Dendritic cell treated with granulocyte-macrophage colony-stimulating factor and Interleukin-4, amounts not matched to agents 40 ng/mL and 50 ng/mL, for 4 days (primary cell): ENCODE measurements at regions not wholly inside any gene's neighbourhood (a gene's known extent, or its start where the extent isn't known, plus 50 kb on each side); places are given as distances from the start of the nearest gene placed in this dataset.

Experiments used
- H3K27ac Mint-ChIP-seq: one replicate; pipeline ENCODE4 v1.8.0; 2022; ENCODE audit warnings: mild to moderate bottlenecking, mixed read lengths
- H3K27me3 Mint-ChIP-seq: one replicate; pipeline ENCODE4 v1.8.0; 2022; ENCODE audit warnings: mild to moderate bottlenecking, mixed read lengths
- H3K36me3 Mint-ChIP-seq: one replicate; pipeline ENCODE4 v1.8.0; 2022; ENCODE audit warnings: low read depth, mixed read lengths
- H3K4me1 Mint-ChIP-seq: one replicate; pipeline ENCODE4 v1.8.0; 2022; ENCODE audit warnings: low read depth, mixed read lengths
- H3K4me3 Mint-ChIP-seq: one replicate; pipeline ENCODE4 v1.8.0; 2022; ENCODE audit warnings: mild to moderate bottlenecking, moderate library complexity, mixed read lengths
- H3K9me3 Mint-ChIP-seq: one replicate; pipeline ENCODE4 v1.8.0; 2022; ENCODE audit warnings: mixed read lengths
- intact Hi-C: fragments of 100-400 bp; cut with micrococcal nuclease; formaldehyde crosslinking; loops from one replicate; pipeline ENCODE4 v1.15.0; 2022

- no peaks in the 10 kb centered on the region for H3K4me1 Mint-ChIP-seq
- H3K27me3 Mint-ChIP-seq = no peaks in the 10 kb centered on the region
- intact Hi-C loops = no loop called here
- no peak overlapping the region for H3K27ac Mint-ChIP-seq
- H3K9me3 Mint-ChIP-seq = peaks cover 45% of the 10 kb centered on the region
- H3K4me3 Mint-ChIP-seq = no peak overlapping the region
- no peaks in the 10 kb centered on the region for H3K36me3 Mint-ChIP-seq
Measured at GRCh38 chr1:71345491-71345890, 264.7 kb upstream of the ZRANB2 start.

GRCh38 chr1:71343686-71344416, 263.0 kb upstream of the ZRANB2 start:
- Mint-ChIP-seq H3K9me3 (peaks cover 61% of the 10 kb centered on the region), H3K36me3 (no peaks in the 10 kb centered on the region), H3K27me3 (no peaks in the 10 kb centered on the region), H3K27ac (no peak overlapping the region), H3K4me3 (no peak overlapping the region), H3K4me1 (no peaks in the 10 kb centered on the region)
- intact Hi-C loops = no loop called here

- no peaks in the 10 kb centered on the region for H3K4me1 Mint-ChIP-seq
- peaks cover 57% of the 10 kb centered on the region for H3K9me3 Mint-ChIP-seq
- H3K4me3 Mint-ChIP-seq = no peak overlapping the region
- H3K27me3 Mint-ChIP-seq = no peaks in the 10 kb centered on the region
- no peaks in the 10 kb centered on the region for H3K36me3 Mint-ChIP-seq
- H3K27ac Mint-ChIP-seq = no peak overlapping the region
- intact Hi-C loops = no loop called here
Measured at GRCh38 chr1:71339238-71339637, 258.4 kb upstream of the ZRANB2 start.

- intact Hi-C loops = no loop called here
- Mint-ChIP-seq H3K27me3 (no peaks in the 10 kb centered on the region), H3K36me3 (no peaks in the 10 kb centered on the region), H3K4me1 (no peaks in the 10 kb centered on the region), H3K4me3 (no peak overlapping the region), H3K27ac (no peak overlapping the region), H3K9me3 (peaks cover 35% of the 10 kb centered on the region)
Measured at GRCh38 chr1:71330991-71331390, 250.2 kb upstream of the ZRANB2 start.

- Mint-ChIP-seq H3K27ac (no peak overlapping the region), H3K4me3 (no peak overlapping the region), H3K9me3 (peaks cover 36% of the 10 kb centered on the region), H3K4me1 (no peaks in the 10 kb centered on the region), H3K36me3 (no peaks in the 10 kb centered on the region), H3K27me3 (no peaks in the 10 kb centered on the region)
- intact Hi-C loops = no loop called here
Measured at GRCh38 chr1:71324671-71325267, 243.9 kb upstream of the ZRANB2 start.

GRCh38 chr1:71312545-71312944, 231.7 kb upstream of the ZRANB2 start:
- intact Hi-C loops = no loop called here
- no peak overlapping the region for H3K4me3 Mint-ChIP-seq
- H3K27me3 Mint-ChIP-seq = no peaks in the 10 kb centered on the region
- no peaks in the 10 kb centered on the region for H3K36me3 Mint-ChIP-seq
- no peak overlapping the region for H3K27ac Mint-ChIP-seq
- no peaks in the 10 kb centered on the region for H3K4me1 Mint-ChIP-seq
- H3K9me3 Mint-ChIP-seq = peaks cover 14% of the 10 kb centered on the region

GRCh38 chr1:71311376-71311775, 230.5 kb upstream of the ZRANB2 start:
- no peak overlapping the region for H3K27ac Mint-ChIP-seq
- H3K4me3 Mint-ChIP-seq = no peak overlapping the region
- H3K36me3 Mint-ChIP-seq = no peaks in the 10 kb centered on the region
- H3K4me1 Mint-ChIP-seq = no peaks in the 10 kb centered on the region
- peaks cover 14% of the 10 kb centered on the region for H3K9me3 Mint-ChIP-seq
- intact Hi-C loops = no loop called here
- H3K27me3 Mint-ChIP-seq = no peaks in the 10 kb centered on the region

- Mint-ChIP-seq H3K27me3 (no peaks in the 10 kb centered on the region), H3K27ac (no peak overlapping the region), H3K36me3 (no peaks in the 10 kb centered on the region), H3K9me3 (no peaks in the 10 kb centered on the region), H3K4me1 (no peaks in the 10 kb centered on the region), H3K4me3 (no peak overlapping the region)
- intact Hi-C loops = no loop called here
Measured at GRCh38 chr1:71307451-71307850, 226.6 kb upstream of the ZRANB2 start.

DNA sequence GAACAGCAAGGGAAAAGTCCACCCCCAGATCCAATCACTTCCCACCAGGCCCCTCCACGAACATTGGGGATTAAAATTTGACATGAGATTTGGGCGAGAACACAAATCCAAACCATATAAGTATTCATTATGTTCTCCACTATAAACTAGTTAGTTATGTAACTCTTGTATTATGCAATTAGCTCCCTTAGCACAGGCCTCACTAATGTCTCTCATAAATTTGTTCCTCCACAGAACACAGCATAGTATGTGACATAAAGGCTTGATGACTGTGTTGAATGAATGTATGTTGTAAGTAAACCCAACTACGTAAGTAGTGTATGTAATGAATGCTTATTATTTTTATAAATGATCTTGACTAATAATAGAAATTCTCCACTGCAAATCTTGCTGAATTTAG, 223.3 kb upstream of the ZRANB2 start:
- Mint-ChIP-seq H3K27ac (no peak overlapping the region), H3K4me1 (no peaks in the 10 kb centered on the region), H3K36me3 (no peaks in the 10 kb centered on the region), H3K4me3 (no peak overlapping the region), H3K9me3 (no peaks in the 10 kb centered on the region), H3K27me3 (no peaks in the 10 kb centered on the region)
- intact Hi-C loops = no loop called here

DNA sequence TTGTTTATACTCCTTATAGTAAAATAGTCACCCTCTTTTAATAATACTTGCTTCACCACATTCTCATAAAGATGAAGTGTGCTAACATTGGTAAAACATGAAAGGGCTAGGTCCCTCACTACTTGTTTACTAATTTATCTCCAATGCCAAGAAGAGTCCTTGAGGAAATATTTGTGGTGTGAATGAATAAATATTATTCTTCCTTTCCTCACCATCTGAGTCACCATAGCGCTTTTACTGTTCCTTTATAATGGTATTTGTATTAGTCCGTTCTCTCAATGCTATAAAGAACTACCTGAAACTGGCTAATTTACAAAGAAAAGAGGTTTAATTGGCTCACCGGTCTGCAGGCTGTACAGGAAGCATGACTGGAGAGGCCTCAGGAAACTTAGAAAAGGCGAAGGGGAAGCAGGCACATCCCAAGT, 222.8 kb upstream of the ZRANB2 start:
- Mint-ChIP-seq H3K4me3 (no peak overlapping the region), H3K27ac (no peak overlapping the region)
- intact Hi-C loops = no loop called here

GRCh38 chr1:71298633-71299032, 217.8 kb upstream of the ZRANB2 start:
- no peak overlapping the region for H3K4me3 Mint-ChIP-seq
- H3K9me3 Mint-ChIP-seq = no peaks in the 10 kb centered on the region
- H3K27me3 Mint-ChIP-seq = no peaks in the 10 kb centered on the region
- intact Hi-C loops = no loop called here
- H3K4me1 Mint-ChIP-seq = no peaks in the 10 kb centered on the region
- H3K27ac Mint-ChIP-seq = no peak overlapping the region
- H3K36me3 Mint-ChIP-seq = no peaks in the 10 kb centered on the region

More for the DNA sequence above, 222.8 kb upstream of the ZRANB2 start:
- H3K4me1 Mint-ChIP-seq = no peaks in the 10 kb centered on the region
- H3K36me3 Mint-ChIP-seq = no peaks in the 10 kb centered on the region
- no peaks in the 10 kb centered on the region for H3K9me3 Mint-ChIP-seq
- H3K27me3 Mint-ChIP-seq = no peaks in the 10 kb centered on the region

GRCh38 chr1:71296551-71297134, 215.8 kb upstream of the ZRANB2 start:
- intact Hi-C loops = no loop called here

GRCh38 chr1:71295350-71295749, 214.5 kb upstream of the ZRANB2 start:
- intact Hi-C loops = no loop called here
- Mint-ChIP-seq H3K4me3 (no peak overlapping the region), H3K27ac (no peak overlapping the region), H3K27me3 (no peaks in the 10 kb centered on the region), H3K9me3 (peaks cover 26% of the 10 kb centered on the region), H3K36me3 (no peaks in the 10 kb centered on the region), H3K4me1 (no peaks in the 10 kb centered on the region)

More at GRCh38 chr1:71296551-71297134, 215.8 kb upstream of the ZRANB2 start:
- H3K4me1 Mint-ChIP-seq = no peaks in the 10 kb centered on the region
- H3K9me3 Mint-ChIP-seq = peaks cover 15% of the 10 kb centered on the region
- H3K27me3 Mint-ChIP-seq = no peaks in the 10 kb centered on the region
- H3K36me3 Mint-ChIP-seq = no peaks in the 10 kb centered on the region
- no peak overlapping the region for H3K27ac Mint-ChIP-seq
- H3K4me3 Mint-ChIP-seq = no peak overlapping the region

DNA sequence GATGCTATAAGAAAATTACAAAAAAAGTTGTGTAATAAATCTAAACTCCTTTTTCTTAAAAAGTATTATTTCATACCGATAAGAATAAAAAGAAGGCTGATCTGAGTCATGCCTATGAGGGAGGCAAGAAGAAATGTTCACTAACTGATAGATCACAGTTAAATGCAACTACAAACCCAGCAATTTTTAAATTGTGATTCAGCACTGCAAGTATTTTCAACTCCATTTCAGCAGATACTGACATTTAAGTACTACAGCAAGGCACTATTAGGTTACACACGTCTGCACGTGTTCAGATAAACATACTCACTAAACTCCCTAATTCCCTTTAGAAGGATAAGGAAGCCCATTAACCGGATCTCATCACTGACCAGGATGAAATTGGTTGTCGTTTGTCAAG, 213.3 kb upstream of the ZRANB2 start:
- intact Hi-C loops = no loop called here

More for the DNA sequence above, 213.3 kb upstream of the ZRANB2 start:
- no peaks in the 10 kb centered on the region for H3K27me3 Mint-ChIP-seq
- no peaks in the 10 kb centered on the region for H3K36me3 Mint-ChIP-seq
- peaks cover 38% of the 10 kb centered on the region for H3K9me3 Mint-ChIP-seq
- H3K27ac Mint-ChIP-seq = no peak overlapping the region
- H3K4me3 Mint-ChIP-seq = no peak overlapping the region
- H3K4me1 Mint-ChIP-seq = no peaks in the 10 kb centered on the region
